ENCODE measurements at regions not wholly inside any gene's neighbourhood (a gene's known extent, or its start where the extent isn't known, plus 50 kb on each side); places are given as distances from the start of the nearest gene placed in this dataset.

GRCh38 chr2:104930732-104931131 is 76.8 kb downstream of the POU3F3 start:
- no peak for DNase-seq (ENCODE audit: low read depth)
- H3K4me3 ChIP-seq (ENCODE audit: low read length), result no peak overlapping the region
- TF ChIP-seq CTCF (conservative IDR thresholded peaks at IDR 0.05; ENCODE audit: low read depth, low read length), result no peak

GRCh38 chr2:104932243-104932642 is 78.3 kb downstream of the POU3F3 start:
- TF ChIP-seq CTCF (conservative IDR thresholded peaks at IDR 0.05; ENCODE audit: low read depth, low read length), result no peak
- H3K4me3 ChIP-seq (ENCODE audit: low read length), result no peak overlapping the region
- DNase-seq (ENCODE audit: low read depth), result no peak

- no peak for TF ChIP-seq CTCF (conservative IDR thresholded peaks at IDR 0.05; ENCODE audit: low read depth, low read length)
- no peak for DNase-seq (ENCODE audit: low read depth)
- H3K4me3 ChIP-seq (ENCODE audit: low read length), result no peak overlapping the region
Observed at GRCh38 chr2:104933151-104933917, 79.4 kb downstream of the POU3F3 start.

GRCh38 chr2:104936527-104936926 is 82.6 kb downstream of the POU3F3 start:
- no peak overlapping the region for H3K4me3 ChIP-seq (ENCODE audit: low read length)
- no peak for TF ChIP-seq CTCF (conservative IDR thresholded peaks at IDR 0.05; ENCODE audit: low read depth, low read length)
- no peak for DNase-seq (ENCODE audit: low read depth)

- no peak for TF ChIP-seq CTCF (conservative IDR thresholded peaks at IDR 0.05; ENCODE audit: low read depth, low read length)
- no peak for DNase-seq (ENCODE audit: low read depth)
- H3K4me3 ChIP-seq (ENCODE audit: low read length), result no peak overlapping the region
Observed at GRCh38 chr2:104938231-104938941, 84.5 kb downstream of the POU3F3 start.

GRCh38 chr2:104939570-104940217 is 85.8 kb downstream of the POU3F3 start:
- DNase-seq (ENCODE audit: low read depth), result no peak
- no peak for TF ChIP-seq CTCF (conservative IDR thresholded peaks at IDR 0.05; ENCODE audit: low read depth, low read length)
- no peak overlapping the region for H3K4me3 ChIP-seq (ENCODE audit: low read length)
